Heart left ventricle (tissue), 16 donors: ENCODE measurements at regions not wholly inside any gene's neighbourhood (a gene's known extent, or its start where the extent isn't known, plus 50 kb on each side); places are given as distances from the start of the nearest gene placed in this dataset.

Experiments used
- ATAC-seq, 4 donors: fragments of 200-7000 bp; cut with Tn5 transposase; one replicate each; pipeline ENCODE4 v1.9.1; 2020 to 2022; ENCODE audit warnings: moderate library complexity in 4 of 4, mild to moderate bottlenecking in 3 of 4, moderate number of reproducible peaks in 1 of 4
- DNase-seq, 5 donors: peaks; one replicate each; pipeline ENCODE4 v3.0.0-alpha.2; 2020
- H3K27ac ChIP-seq, 12 donors: fragments of 200-600 bp; sonication (generic) in 4 of 12; one replicate each; pipeline versions ENCODE4 v1.5.0 to v1.8.0; 2016 to 2022; ENCODE audit warnings: mild to moderate bottlenecking in 2 of 12
- H3K27me3 ChIP-seq, 9 donors: fragments of 200-600 bp; sonication (generic) in 2 of 9; one replicate each; pipeline versions ENCODE4 v1.5.1 to v1.8.0; 2016 to 2022; ENCODE audit warnings: mild to moderate bottlenecking in 3 of 9
- H3K36me3 ChIP-seq, 9 donors: fragments of 200-600 bp; sonication (generic) in 2 of 9; one replicate each; pipeline versions ENCODE4 v1.5.0 to v1.8.0; 2018 to 2022; ENCODE audit warnings: mild to moderate bottlenecking in 2 of 9
- H3K4me1 ChIP-seq, 12 donors: fragments of 200-600 bp; sonication (generic) in 4 of 12; one replicate each; pipeline versions ENCODE4 v1.5.0 to v1.8.0; 2016 to 2022; ENCODE audit warnings: mild to moderate bottlenecking in 3 of 12
- H3K4me3 ChIP-seq, 12 donors: fragments of 200-600 bp; sonication (generic) in 4 of 12; one replicate each; pipeline versions ENCODE4 v1.5.0 to v1.8.0; 2017 to 2022; ENCODE audit warnings: mild to moderate bottlenecking in 9 of 12, moderate library complexity in 4 of 12
- H3K9me3 ChIP-seq, 12 donors: fragments of 200-600 bp; sonication (generic) in 4 of 12; one replicate each; pipeline versions ENCODE4 v1.5.0 to v1.8.0; 2016 to 2022; ENCODE audit warnings: mild to moderate bottlenecking in 1 of 12
- CTCF ChIP-seq, 12 donors: fragments of 200-600 bp; sonication (generic) in 4 of 12; IDR thresholded peaks; one replicate each; pipeline versions ENCODE4 v1.5.0 to v1.8.0; 2018 to 2022; ENCODE audit warnings: antibody characterized with exemption in 12 of 12, mild to moderate bottlenecking in 5 of 12
- POLR2A ChIP-seq, 2 donors: fragments of 450-650 bp; IDR thresholded peaks; one replicate each; pipeline ENCODE4 v1.6.1; 2017; ENCODE audit warnings: antibody characterized with exemption in 2 of 2, mild to moderate bottlenecking in 2 of 2, moderate library complexity in 2 of 2
- WGBS, 4 donors: extraction: QIAGEN DNeasy Blood & Tissue Kit in 2 of 4; methylation state at CpG; one replicate each; pipeline versions ENCODE4 v1.1.5 to v1.1.7; 2013 to 2018; 5-methylcytosine and 5-hydroxymethylcytosine counted together
- intact Hi-C, 10 donors: fragments of 100-400 bp; cut with DNase I; formaldehyde crosslinking; loops; one replicate each; pipeline versions ENCODE4 v1.11.1 to v1.14.2; 2022
- donor health status: ischemic (EF 13 %, LVEDD 7.1; RV severe dilation, severe dysfunction).
- donor health status: healthy with polysubstance abuse.
- donor health status: DM: no; HTN: yes; CAD: no.
- donor health status: DM: no; HTN: no; CAD: no.
- donor health status: ischemic (EF 25% LVEDD 6.9; RV normal size, moderate dysfunction).
- donor health status: ischemic (EF 25% LVEDD 5.7; RV mildly dilated, moderate dysfunction).
- donor health status: healthy.
- donor health status: DM: yes; HTN: yes; CAD: no.
- donor health status: ischemic (EF 35%, LVEDD 5.7; RV mildly dilated, moderate dysfunction).
- donor health status: nonischemic (EF 11% LVEDD 7.7; RV severe dilation, severe dysfunction).
- donor health status: DM: yes; HTN: yes; CAD: no.
- donor health status: PGD.
- donor health status: ischemic (EF 29% LVEDD 5.4; RV normal size, mild dysfunction).
- donor health status: nonischemic (EF 23%, LVEDD 6.1; RV moderate dilation, normal function).

- no peak for TF ChIP-seq POLR2A (IDR thresholded peaks at IDR 0.05)
- no peak for TF ChIP-seq CTCF (IDR thresholded peaks at IDR 0.05)
- 84 to 90% (median 86%) methylated on average over 2 of the region's 2 CpGs for whole genome bisulfite sequencing, 4 donors
Observed at GRCh38 chr11:129593098-129593497, 217.4 kb downstream of the BARX2 start.

GRCh38 chr11:129595038-129595962 lies 219.7 kb downstream of the BARX2 start:
- WGBS, 4 donors = 23 to 30% (median 27%) methylated on average over 6 to 9 of the region's 9 CpGs
- ATAC-seq = no peak
- Histone ChIP-seq H3K36me3 (no peaks in the 10 kb centered on the region), H3K27ac (no peak overlapping the region), H3K4me3 (no peak overlapping the region), H3K27me3 (peaks cover 0 to 15% (median 0%) of the 10 kb centered on the region in 9 donors), H3K9me3 (peaks cover 0 to 6% (median 0%) of the 10 kb centered on the region in 12 donors), H3K4me1 (no peaks in the 10 kb centered on the region)
- no peak for TF ChIP-seq CTCF (IDR thresholded peaks at IDR 0.05)
- DNase-seq = no peak
- intact Hi-C loops = no loop called here

More at GRCh38 chr11:129593098-129593497, 217.4 kb downstream of the BARX2 start:
- no peak for ATAC-seq
- Histone ChIP-seq H3K27me3 (peaks cover 0 to 21% (median 0%) of the 10 kb centered on the region in 9 donors), H3K4me3 (no peak overlapping the region), H3K36me3 (no peaks in the 10 kb centered on the region), H3K9me3 (no peaks in the 10 kb centered on the region), H3K4me1 (no peaks in the 10 kb centered on the region), H3K27ac (no peak overlapping the region)
- no peak for DNase-seq
- intact Hi-C loops = no loop called here

GRCh38 chr11:129596351-129596750 lies 219.3 kb upstream of the TMEM45B start:
- Histone ChIP-seq H3K36me3 (no peaks in the 10 kb centered on the region), H3K9me3 (peaks cover 0 to 13% (median 0%) of the 10 kb centered on the region in 12 donors), H3K27ac (no peak overlapping the region), H3K27me3 (peaks cover 0 to 15% (median 0%) of the 10 kb centered on the region in 9 donors), H3K4me3 (no peak overlapping the region), H3K4me1 (no peaks in the 10 kb centered on the region)
- DNase-seq (no peak), ATAC-seq (no peak)
- 75 to 87% (median 77%) methylated on average over 4 of the region's 4 CpGs for WGBS, 4 donors
- no peak for TF ChIP-seq POLR2A (IDR thresholded peaks at IDR 0.05)
- no peak for TF ChIP-seq CTCF (IDR thresholded peaks at IDR 0.05)
- intact Hi-C loops = no loop called here

GRCh38 chr11:129598378-129598777 lies 217.3 kb upstream of the TMEM45B start:
- Histone ChIP-seq H3K27me3 (peaks cover 0 to 14% (median 0%) of the 10 kb centered on the region in 9 donors), H3K4me3 (no peak overlapping the region), H3K36me3 (no peaks in the 10 kb centered on the region), H3K9me3 (peaks cover 0 to 17% (median 0%) of the 10 kb centered on the region in 12 donors), H3K27ac (no peak overlapping the region), H3K4me1 (no peaks in the 10 kb centered on the region)
- intact Hi-C loops = no loop called here
- DNase-seq (no peak), ATAC-seq (no peak)
- TF ChIP-seq CTCF (IDR thresholded peaks at IDR 0.05) = no peak
- no peak for TF ChIP-seq POLR2A (IDR thresholded peaks at IDR 0.05)
- WGBS, 4 donors = 67 to 82% (median 82%) methylated on average over 1 to 3 of the region's 3 CpGs; no CpG with 5 or more reads in 1 of the 4 donors
